Transverse colon (tissue), 3 donors: ENCODE measurements at regions not wholly inside any gene's neighbourhood (a gene's known extent, or its start where the extent isn't known, plus 50 kb on each side); places are given as distances from the start of the nearest gene placed in this dataset.

Source experiments
- POLR2A ChIP-seq: fragments of 450-650 bp; IDR thresholded peaks from one replicate; pipeline ENCODE4 v1.6.1; 2016; ENCODE audit warnings: antibody characterized with exemption, mild to moderate bottlenecking, moderate library complexity
- POLR2AphosphoS5 ChIP-seq, 3 donors: sonication (generic); formaldehyde crosslinking; IDR thresholded peaks; one replicate each; pipeline ENCODE4 v1.6.1; 2016; ENCODE audit warnings: antibody characterized with exemption in 3 of 3

GRCh38 chr5:97624886-97625285 lies 441.8 kb upstream of the RIOK2 start:
- TF ChIP-seq POLR2AphosphoS5 (IDR thresholded peaks at IDR 0.05) (no peak), POLR2A (no peak)
